ENCODE measurements at regions not wholly inside any gene's neighbourhood (a gene's known extent, or its start where the extent isn't known, plus 50 kb on each side); places are given as distances from the start of the nearest gene placed in this dataset.
"Not testable (repeated sequence)": the region's sequence is repeated elsewhere in the genome, so short reads cannot be mapped to it uniquely, and the experiment has no call there.

DNA sequence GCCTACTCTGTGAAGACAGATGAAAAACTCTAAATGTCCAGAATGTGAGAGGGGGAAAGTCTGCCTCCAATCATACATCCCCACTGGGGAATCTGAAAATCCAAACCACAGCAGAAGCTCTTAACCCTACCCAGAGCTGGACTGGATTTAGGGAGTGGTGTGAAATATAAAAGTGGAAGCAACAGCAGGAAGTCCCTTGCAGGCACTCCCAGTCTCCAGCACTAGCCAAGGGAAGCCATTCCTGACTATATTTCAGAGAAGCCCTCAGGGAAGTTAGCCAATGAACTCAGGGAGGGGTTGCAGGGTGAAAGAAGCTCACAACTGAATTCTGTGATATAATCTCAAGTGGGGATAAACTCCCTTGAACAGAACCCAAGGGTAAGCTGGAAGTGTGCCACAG, 51.5 kb downstream of the CRPPA start:
- DNase-seq: peak; percentile 15

DNA sequence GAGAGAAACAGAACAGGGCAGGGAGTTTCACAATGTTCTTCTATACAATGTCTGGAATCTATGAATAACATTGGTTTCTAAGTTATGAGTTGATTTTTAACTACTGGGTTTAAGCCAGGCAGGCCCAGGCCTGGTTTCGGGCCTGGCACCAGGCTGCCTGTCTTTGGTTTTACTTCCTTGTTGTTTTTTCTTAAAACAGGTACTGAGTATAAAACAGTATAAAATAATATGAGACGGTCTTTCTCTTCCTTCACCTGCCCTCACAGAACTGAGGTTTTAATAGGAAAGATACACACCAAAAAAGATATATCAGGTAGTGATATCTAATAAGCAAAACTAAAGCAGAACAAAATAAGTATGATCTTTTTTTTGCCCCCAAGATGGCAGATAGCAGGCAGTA, 52.0 kb downstream of the CRPPA start:
- not testable (repeated sequence) for DNase-seq

- no peak for DNase-seq
Measured at GRCh38 chr7:16368885-16369284, 52.5 kb downstream of the CRPPA start.

DNA sequence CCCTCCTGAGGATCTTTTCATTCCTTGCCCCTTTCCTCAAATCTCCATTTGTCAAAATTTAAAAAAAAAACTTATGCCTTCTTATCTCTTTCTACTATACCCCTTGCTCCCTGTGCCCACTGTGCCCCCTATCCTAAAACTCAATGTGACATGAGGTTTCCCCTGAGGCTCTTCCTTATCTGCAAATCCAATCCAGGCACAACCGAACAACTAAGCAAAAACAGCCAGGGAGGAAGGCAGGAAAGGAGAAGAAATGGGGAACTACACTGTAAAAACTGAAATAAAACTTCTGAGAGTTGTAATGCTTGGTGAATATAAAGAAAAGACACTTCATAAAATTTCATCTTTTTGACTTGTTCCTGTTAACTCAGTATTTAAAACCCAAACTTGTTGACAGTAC, 54.2 kb downstream of the CRPPA start:
- peak; percentile 14 for DNase-seq

DNA sequence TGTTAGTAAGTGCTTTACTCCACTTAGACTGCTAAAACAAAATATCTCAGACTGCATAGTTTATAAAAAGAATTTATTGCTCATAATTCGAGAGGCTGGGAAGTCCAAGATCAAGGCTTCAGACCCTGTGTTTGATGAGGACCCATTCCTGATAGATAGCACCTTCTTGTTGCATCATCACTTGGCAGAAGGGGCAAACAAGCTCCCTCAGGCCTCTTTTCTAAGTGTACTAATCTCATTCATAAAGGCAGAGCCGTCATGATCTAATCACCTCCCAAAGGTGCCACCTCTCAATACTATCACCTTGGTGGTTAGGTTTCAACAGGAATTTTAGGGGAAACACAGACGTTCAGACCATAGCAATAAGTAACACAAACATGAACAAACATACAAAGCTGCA, 55.4 kb downstream of the CRPPA start:
- no peak for DNase-seq

DNA sequence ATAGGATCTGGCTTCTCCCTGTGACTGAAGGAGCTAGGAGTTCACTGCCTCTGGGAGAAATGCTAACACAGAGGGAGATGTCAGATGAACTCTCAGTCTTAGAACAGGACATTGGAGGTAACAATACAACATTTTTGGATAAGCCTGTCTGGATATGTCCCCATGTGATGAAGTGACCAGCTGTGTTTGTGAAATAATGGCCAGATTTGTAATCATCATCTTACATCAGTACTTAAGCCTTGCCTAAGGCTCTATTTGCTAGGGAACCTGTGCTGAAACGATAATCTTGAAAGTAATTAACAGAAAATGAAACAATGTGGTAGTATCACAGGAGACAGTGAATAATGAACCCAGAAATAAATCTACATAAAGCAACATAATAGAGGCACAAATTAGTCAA, 56.2 kb downstream of the CRPPA start:
- no peak for DNase-seq

- DNase-seq: no peak
Measured at GRCh38 chr7:16359216-16359615, 62.1 kb downstream of the CRPPA start.

- DNase-seq: no peak
Measured at GRCh38 chr7:16357921-16358320, 63.4 kb downstream of the CRPPA start.

DNA sequence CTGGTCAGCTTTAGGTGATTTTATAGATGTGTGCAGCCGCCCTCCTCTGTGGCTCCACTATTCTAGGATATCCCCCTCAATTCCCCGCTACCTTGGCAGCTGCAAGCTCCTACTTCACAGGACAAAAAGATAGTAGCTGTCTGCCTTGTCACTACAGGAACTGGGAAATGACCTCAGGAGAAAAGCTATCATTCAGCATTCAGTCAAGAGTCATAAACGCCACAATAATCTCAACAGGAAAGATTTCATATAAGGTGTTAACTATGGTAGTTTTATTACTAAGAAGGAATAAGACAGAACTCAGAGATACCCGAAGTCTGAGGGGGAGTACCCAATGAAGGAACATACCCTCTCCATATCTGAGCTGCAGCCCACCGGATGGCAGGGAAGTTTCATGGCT, 63.9 kb downstream of the CRPPA start:
- no peak for DNase-seq

GRCh38 chr7:16356301-16356958, 64.9 kb downstream of the CRPPA start:
- no peak for DNase-seq

DNA sequence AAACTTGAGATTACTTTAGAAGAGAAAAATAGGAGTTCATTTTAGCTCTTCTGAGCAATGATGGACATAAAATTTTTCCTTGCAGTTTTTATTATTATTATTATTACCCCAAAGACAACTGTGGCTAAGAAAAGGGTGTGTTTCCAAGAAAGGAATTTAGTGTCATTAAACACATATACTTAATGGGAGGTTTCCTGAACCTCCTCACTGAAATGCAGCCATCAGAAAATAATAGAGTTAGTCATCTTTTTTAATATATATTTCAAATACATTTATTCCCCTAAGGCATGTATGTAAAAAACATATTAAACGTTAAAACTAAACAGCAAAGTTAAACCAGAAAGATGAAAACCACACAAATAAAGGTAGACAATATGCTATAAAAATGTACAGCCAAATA, 66.8 kb downstream of the CRPPA start:
- no peak for DNase-seq

GRCh38 chr7:16353226-16353625, 68.1 kb downstream of the CRPPA start:
- no peak for DNase-seq

DNA sequence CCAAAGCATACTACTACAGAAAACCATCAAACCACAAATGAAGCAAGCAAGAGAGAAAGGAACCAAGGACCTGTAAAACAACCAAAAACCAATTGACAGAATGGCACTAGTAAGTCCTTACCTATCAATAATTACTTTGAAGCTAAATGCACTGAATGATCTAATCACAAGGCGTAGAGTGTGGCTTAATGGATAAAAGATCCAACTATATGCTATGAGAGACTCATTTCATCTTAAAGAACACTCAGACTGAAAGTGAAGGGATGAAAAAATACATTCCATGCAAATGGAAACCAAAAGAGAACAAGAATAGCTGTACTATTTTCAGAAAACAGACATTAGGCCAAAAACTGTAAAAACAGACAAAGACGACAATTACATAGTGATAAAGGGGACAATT, 70.7 kb downstream of the CRPPA start:
- DNase-seq: no peak

- DNase-seq: no peak
Measured at GRCh38 chr7:16348251-16348650, 73.1 kb downstream of the CRPPA start.

GRCh38 chr7:16347827-16348192, 73.5 kb downstream of the CRPPA start:
- DNase-seq: peak; percentile 18

DNA sequence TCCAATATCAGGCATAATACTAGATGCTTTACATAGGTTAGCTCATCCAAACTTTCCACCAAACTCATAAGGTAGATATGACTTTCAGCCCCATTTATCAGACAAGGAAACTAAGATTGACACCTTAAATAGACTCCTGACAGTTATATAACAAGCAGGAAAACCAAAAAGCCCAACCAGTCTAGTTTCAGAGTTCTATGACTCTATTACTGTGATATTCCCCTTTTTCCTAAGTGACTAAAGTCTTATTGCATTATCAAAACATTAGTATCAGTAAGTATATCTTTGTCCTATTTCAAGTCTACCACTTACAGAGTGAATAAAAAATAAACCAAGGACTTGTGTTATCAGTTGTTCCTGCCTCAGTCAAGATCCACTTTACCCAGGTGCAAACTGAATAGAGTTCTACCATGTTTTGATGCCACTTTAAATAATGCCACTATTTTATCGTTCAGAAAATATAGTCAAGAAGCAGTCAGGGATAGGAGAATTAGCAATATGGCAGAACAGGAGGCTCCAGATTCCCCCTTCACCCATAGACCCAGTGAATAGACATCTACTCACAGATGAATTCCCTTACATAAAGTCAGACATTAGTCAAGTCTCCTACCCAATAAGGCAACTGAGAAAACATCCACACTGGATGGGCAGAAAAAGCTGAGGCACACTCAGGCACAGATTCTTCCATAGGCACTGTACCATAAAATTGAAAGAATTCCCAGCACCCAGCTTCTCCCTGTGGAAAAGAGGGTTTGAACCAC, 74.1 kb downstream of the CRPPA start:
- no peak for DNase-seq

GRCh38 chr7:16345979-16346958, 75.1 kb downstream of the CRPPA start:
- peak; percentile 81 for DNase-seq

GRCh38 chr7:16344927-16345326, 76.4 kb downstream of the CRPPA start:
- DNase-seq: peak; percentile 19

DNA sequence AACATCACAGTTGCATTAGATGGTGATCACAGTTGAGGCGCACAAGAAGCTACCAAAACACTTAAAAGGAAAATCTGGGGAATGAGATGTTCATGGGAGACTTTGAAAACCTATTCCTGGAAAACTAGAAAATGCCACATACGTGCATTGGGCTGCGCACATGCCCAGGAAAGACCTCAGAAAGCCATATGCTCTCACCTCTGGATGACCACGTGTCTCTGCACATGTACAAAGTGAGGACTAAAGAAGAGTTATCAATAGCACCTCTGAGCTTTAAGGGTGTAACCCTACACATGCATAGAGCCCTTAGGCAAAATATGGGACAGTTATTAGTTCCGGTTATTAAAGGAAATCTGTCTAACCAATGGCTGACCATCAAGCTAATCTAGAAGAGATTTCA, 77.7 kb downstream of the CRPPA start:
- DNase-seq: no peak

DNA sequence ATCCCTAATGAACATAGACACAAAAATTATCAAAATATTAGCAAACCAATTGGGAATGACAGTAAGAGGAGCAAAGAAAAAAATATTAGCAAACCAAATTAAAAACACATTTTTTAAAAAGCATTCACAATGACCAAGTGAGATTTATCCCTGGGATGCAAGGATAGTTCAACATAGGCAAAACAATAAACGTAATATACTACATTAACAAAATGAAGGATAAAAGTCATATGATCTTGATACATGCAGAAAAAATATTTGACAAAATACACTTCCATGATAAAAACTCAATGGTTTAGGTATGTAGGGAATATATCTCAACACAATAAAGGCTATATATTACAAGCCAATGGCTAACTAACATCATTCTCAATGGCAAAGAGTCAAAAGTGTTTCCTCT, 83.3 kb downstream of the CRPPA start:
- no peak for DNase-seq

GRCh38 chr7:16326106-16326505, 95.2 kb downstream of the CRPPA start:
- DNase-seq: no peak

GRCh38 chr7:16323313-16323712, 98.0 kb downstream of the CRPPA start:
- no peak for DNase-seq

GRCh38 chr7:16320099-16320660, 101.2 kb downstream of the CRPPA start:
- no peak for DNase-seq

Data from hematopoietic multipotent progenitor cell treated with erythropoietin and hydrocortisone succinate and interleukin-3 and kit ligand, for 6 days (in vitro differentiated cells).